CD14-positive monocyte (primary cell): ENCODE measurements at regions not wholly inside any gene's neighbourhood (a gene's known extent, or its start where the extent isn't known, plus 50 kb on each side); places are given as distances from the start of the nearest gene placed in this dataset.

Source experiments
- DNase-seq, 3 donors: peaks; one replicate each; pipeline ENCODE4 v3.0.0-alpha.2; 2011 to 2022
- H2AFZ ChIP-seq: 2 replicates; pipeline ENCODE4 v1.6.0; 2012; ENCODE audit warnings: mild to moderate bottlenecking, low read depth, low read length, inconsistent platforms; ENCODE audit not compliant: insufficient read depth, poor library complexity, severe bottlenecking
- H3K27ac ChIP-seq, 2 donors: 1 replicate in 1 of 2; 2 replicates in 1 of 2; pipeline ENCODE4 v1.5.1; 2012 to 2013; ENCODE audit warnings: low read length in 2 of 2, control low read depth in 1 of 2, inconsistent platforms in 1 of 2, low read depth in 1 of 2, mild to moderate bottlenecking in 1 of 2
- H3K27me3 ChIP-seq, 2 donors: one replicate each; pipeline versions ENCODE4 v1.6.0 to v1.6.1; 2011 to 2013; ENCODE audit warnings: low read length in 2 of 2; ENCODE audit not compliant: control insufficient read depth in 2 of 2, insufficient read depth in 2 of 2
- H3K36me3 ChIP-seq, 2 donors: replicated peaks in 1 of 2; 1 replicate in 1 of 2; 2 replicates in 1 of 2; pipeline versions ENCODE4 v1.5.1 to v1.6.1; 2012 to 2013; ENCODE audit warnings: low read length in 2 of 2, control low read depth in 1 of 2, inconsistent platforms in 1 of 2, mild to moderate bottlenecking in 1 of 2; ENCODE audit not compliant: insufficient read depth in 2 of 2, control insufficient read depth in 1 of 2
- H3K4me1 ChIP-seq, 2 donors: 1 replicate in 1 of 2; 2 replicates in 1 of 2; pipeline versions ENCODE4 v1.5.1 to v1.6.1; 2012 to 2013; ENCODE audit warnings: low read length in 2 of 2, control low read depth in 1 of 2, inconsistent platforms in 1 of 2, mild to moderate bottlenecking in 1 of 2, moderate library complexity in 1 of 2; ENCODE audit not compliant: insufficient read depth in 2 of 2, control insufficient read depth in 1 of 2
- H3K4me2 ChIP-seq: replicated peaks from 2 replicates; pipeline ENCODE3; 2012; ENCODE audit warnings: low read length, moderate library complexity, mild to moderate bottlenecking; ENCODE audit not compliant: poor library complexity, severe bottlenecking; ENCODE audit errors: extremely low read depth
- H3K4me3 ChIP-seq, 3 experiments: fragments of 200-600 bp in 1 of 3; sonication (generic) in 1 of 3; replicated peaks in 1 of 3; 1 replicate in 2 of 3; 2 replicates in 1 of 3; pipeline ENCODE4 v1.5.1; 2011 to 2013; ENCODE audit warnings: low read length in 3 of 3, mild to moderate bottlenecking in 3 of 3, control low read depth in 2 of 3, low read depth in 2 of 3, inconsistent platforms in 1 of 3, moderate library complexity in 1 of 3
- H3K79me2 ChIP-seq: 2 replicates; pipeline ENCODE4 v1.6.0; 2012; ENCODE audit warnings: mild to moderate bottlenecking, control low read depth, inconsistent platforms, low read length, moderate library complexity; ENCODE audit not compliant: insufficient read depth
- H3K9ac ChIP-seq: 2 replicates; pipeline ENCODE4 v1.6.0; 2017; ENCODE audit warnings: low read length, mild to moderate bottlenecking; ENCODE audit not compliant: insufficient read depth, poor library complexity, severe bottlenecking
- H3K9me3 ChIP-seq, 2 donors: replicated peaks in 1 of 2; 1 replicate in 1 of 2; 2 replicates in 1 of 2; pipeline versions ENCODE4 v1.5.1 to v1.6.1; 2012 to 2013; ENCODE audit warnings: low read length in 2 of 2, control low read depth in 1 of 2; ENCODE audit not compliant: control insufficient read depth in 1 of 2, insufficient read depth in 1 of 2
- H4K20me1 ChIP-seq: 2 replicates; pipeline ENCODE4 v1.6.0; 2012; ENCODE audit warnings: mild to moderate bottlenecking, low read length, control low read depth, moderate library complexity; ENCODE audit not compliant: insufficient read depth
- H3K27ac Mint-ChIP-seq, 7 donors: one replicate each; pipeline ENCODE4 v1.8.0; 2020; ENCODE audit warnings: mild to moderate bottlenecking in 7 of 7, mixed read lengths in 7 of 7, moderate library complexity in 6 of 7, inconsistent platforms in 2 of 7
- H3K27me3 Mint-ChIP-seq, 3 donors: one replicate each; pipeline ENCODE4 v1.8.0; 2021 to 2022; ENCODE audit warnings: low read depth in 3 of 3, mild to moderate bottlenecking in 3 of 3, mixed read lengths in 3 of 3, moderate library complexity in 3 of 3, inconsistent platforms in 1 of 3
- H3K36me3 Mint-ChIP-seq, 2 donors: one replicate each; pipeline ENCODE4 v1.8.0; 2020; ENCODE audit warnings: mixed read lengths in 2 of 2, inconsistent platforms in 1 of 2, mild to moderate bottlenecking in 1 of 2
- H3K4me1 Mint-ChIP-seq: one replicate; pipeline ENCODE4 v1.8.0; 2020; ENCODE audit warnings: mild to moderate bottlenecking, mixed read lengths
- H3K4me3 Mint-ChIP-seq, 2 donors: one replicate each; pipeline ENCODE4 v1.8.0; 2020; ENCODE audit warnings: mild to moderate bottlenecking in 2 of 2, mixed read lengths in 2 of 2, moderate library complexity in 1 of 2
- H3K9me3 Mint-ChIP-seq, 7 donors: one replicate each; pipeline ENCODE4 v1.8.0; 2020 to 2022; ENCODE audit warnings: mixed read lengths in 7 of 7, mild to moderate bottlenecking in 6 of 7, moderate library complexity in 6 of 7, inconsistent platforms in 2 of 7
- WGBS: methylation state at CpG from one replicate; pipeline ENCODE4 v1.1.5; 2013; ENCODE audit warnings: missing lambda C conversion rate; ENCODE audit not compliant: insufficient coverage; 5-methylcytosine and 5-hydroxymethylcytosine counted together
- intact Hi-C, 2 donors: fragments of 100-400 bp; cut with micrococcal nuclease; formaldehyde crosslinking; loops; one replicate each; pipeline versions ENCODE4 v1.15.0 to v1.15.1; 2023
- TF ChIP-seq, protein P1 (sequence below): fragments of 200-600 bp; IDR thresholded peaks from one replicate; pipeline ENCODE4 v1.8.0; 2022; ENCODE audit warnings: antibody characterized with exemption, mild to moderate bottlenecking

DNA sequence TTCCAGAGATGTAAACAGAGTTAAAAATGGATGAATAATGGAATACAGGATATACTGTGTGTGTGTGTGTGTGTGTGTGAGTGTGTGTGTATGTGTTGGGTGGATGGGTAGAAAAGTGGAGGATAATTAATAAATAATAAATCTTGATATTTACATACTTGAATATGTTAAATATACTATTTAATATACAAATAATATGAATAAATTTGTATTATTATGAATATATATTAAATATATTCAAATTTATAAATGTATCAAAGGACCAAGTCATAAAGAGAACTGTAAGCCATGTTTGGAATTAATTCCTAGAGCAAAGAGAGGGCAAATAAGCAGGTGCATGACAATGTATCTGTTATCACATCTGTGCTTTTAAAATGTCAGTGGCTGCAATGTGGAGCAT, 225.3 kb downstream of the ALG10B start:
- no peak overlapping the region for H3K27ac ChIP-seq
- H3K36me3 ChIP-seq, result no peaks in the 10 kb centered on the region
- peaks cover 0 to 4% (median 4%) of the 10 kb centered on the region in 3 donors for H3K27me3 Mint-ChIP-seq
- H3K4me1 Mint-ChIP-seq, result peaks cover 2% of the 10 kb centered on the region
- H2AFZ ChIP-seq, result no peak overlapping the region
- H3K36me3 Mint-ChIP-seq, result no peaks in the 10 kb centered on the region
- TF ChIP-seq, protein P1, sequence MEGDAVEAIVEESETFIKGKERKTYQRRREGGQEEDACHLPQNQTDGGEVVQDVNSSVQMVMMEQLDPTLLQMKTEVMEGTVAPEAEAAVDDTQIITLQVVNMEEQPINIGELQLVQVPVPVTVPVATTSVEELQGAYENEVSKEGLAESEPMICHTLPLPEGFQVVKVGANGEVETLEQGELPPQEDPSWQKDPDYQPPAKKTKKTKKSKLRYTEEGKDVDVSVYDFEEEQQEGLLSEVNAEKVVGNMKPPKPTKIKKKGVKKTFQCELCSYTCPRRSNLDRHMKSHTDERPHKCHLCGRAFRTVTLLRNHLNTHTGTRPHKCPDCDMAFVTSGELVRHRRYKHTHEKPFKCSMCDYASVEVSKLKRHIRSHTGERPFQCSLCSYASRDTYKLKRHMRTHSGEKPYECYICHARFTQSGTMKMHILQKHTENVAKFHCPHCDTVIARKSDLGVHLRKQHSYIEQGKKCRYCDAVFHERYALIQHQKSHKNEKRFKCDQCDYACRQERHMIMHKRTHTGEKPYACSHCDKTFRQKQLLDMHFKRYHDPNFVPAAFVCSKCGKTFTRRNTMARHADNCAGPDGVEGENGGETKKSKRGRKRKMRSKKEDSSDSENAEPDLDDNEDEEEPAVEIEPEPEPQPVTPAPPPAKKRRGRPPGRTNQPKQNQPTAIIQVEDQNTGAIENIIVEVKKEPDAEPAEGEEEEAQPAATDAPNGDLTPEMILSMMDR, result no peak
- H3K27me3 ChIP-seq, result no peaks in the 10 kb centered on the region
- H3K27ac Mint-ChIP-seq, result peak overlapping the region in 1 of 7 donors; percentile 77
- H3K4me2 ChIP-seq, result no peak overlapping the region
- H3K9me3 Mint-ChIP-seq, result peaks cover 0 to 11% (median 3%) of the 10 kb centered on the region in 7 donors
- H3K4me3 ChIP-seq, result no peak overlapping the region
- no peaks in the 10 kb centered on the region for H3K79me2 ChIP-seq
- H3K4me3 Mint-ChIP-seq, result no peak overlapping the region
- H3K9me3 ChIP-seq, result no peaks in the 10 kb centered on the region
- intact Hi-C loops, result no loop called here
- H3K9ac ChIP-seq, result no peak overlapping the region
- no peak for DNase-seq
- H4K20me1 ChIP-seq, result no peaks in the 10 kb centered on the region
- H3K4me1 ChIP-seq, result no peaks in the 10 kb centered on the region

DNA sequence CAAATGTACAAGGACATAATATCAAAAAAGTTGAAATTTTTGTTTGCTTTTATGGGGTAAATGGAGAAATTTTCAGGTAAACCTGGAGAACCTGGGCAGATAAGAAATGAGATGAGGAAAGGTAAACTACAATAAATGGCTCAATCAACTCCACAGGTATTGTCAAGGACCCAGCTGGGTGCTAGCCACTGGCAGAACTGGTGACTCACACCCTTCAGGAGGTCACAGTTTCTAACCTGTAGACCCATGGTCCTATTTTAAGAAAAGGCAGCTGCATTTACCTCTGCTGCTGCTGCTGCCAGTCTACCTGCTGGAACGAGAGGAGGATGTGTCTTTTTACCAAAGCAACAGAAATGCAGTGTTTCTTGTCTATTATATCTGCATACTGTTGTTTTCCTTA, 226.6 kb downstream of the ALG10B start:
- no peak overlapping the region for H2AFZ ChIP-seq
- no peak for DNase-seq
- H3K4me3 ChIP-seq, result no peak overlapping the region
- no peak overlapping the region for H3K9ac ChIP-seq
- Mint-ChIP-seq H3K27me3 (peaks cover 0 to 4% (median 2%) of the 10 kb centered on the region in 3 donors), H3K27ac (no peak overlapping the region), H3K36me3 (no peaks in the 10 kb centered on the region), H3K4me3 (no peak overlapping the region), H3K4me1 (peaks cover 2% of the 10 kb centered on the region), H3K9me3 (peaks cover 1 to 5% (median 2%) of the 10 kb centered on the region in 7 donors)
- no peaks in the 10 kb centered on the region for H3K36me3 ChIP-seq
- WGBS, result no CpG with 5 or more reads among the region's 1 CpG
- TF ChIP-seq, protein P1, result no peak
- H3K9me3 ChIP-seq, result no peaks in the 10 kb centered on the region
- H4K20me1 ChIP-seq, result no peaks in the 10 kb centered on the region
- intact Hi-C loops, result no loop called here
- H3K4me1 ChIP-seq, result no peaks in the 10 kb centered on the region
- no peak overlapping the region for H3K4me2 ChIP-seq
- no peak overlapping the region for H3K27ac ChIP-seq
- no peaks in the 10 kb centered on the region for H3K27me3 ChIP-seq
- no peaks in the 10 kb centered on the region for H3K79me2 ChIP-seq
